ENCODE measurements at regions not wholly inside any gene's neighbourhood (a gene's known extent, or its start where the extent isn't known, plus 50 kb on each side); places are given as distances from the start of the nearest gene placed in this dataset.

GRCh38 chr18:46256078-46256477, 151.9 kb downstream of the HAUS1 start:
- peaks cover 0 to 32% (median 6%) of the 10 kb centered on the region in 4 donors for H3K4me1 ChIP-seq
- H3K36me3 ChIP-seq: peaks cover 0 to 2% (median 0%) of the 10 kb centered on the region in 3 donors
- TF ChIP-seq EP300 (IDR thresholded peaks at IDR 0.05): no peak
- no peak for TF ChIP-seq POLR2A (IDR thresholded peaks at IDR 0.05)
- TF ChIP-seq CTCF (IDR thresholded peaks at IDR 0.05): no peak
- no peak overlapping the region for H3K27ac ChIP-seq
- H3K27me3 ChIP-seq: no peaks in the 10 kb centered on the region
- no peaks in the 10 kb centered on the region for H3K9me3 ChIP-seq
- no peak for DNase-seq (ENCODE audit: low spot score in 2 of 2)
- no peak overlapping the region for H3K4me3 ChIP-seq
- WGBS, 2 donors: 32 to 41% methylated on average over 1 of the region's 1 CpG

- H3K27me3 ChIP-seq: no peaks in the 10 kb centered on the region
- H3K36me3 ChIP-seq: peaks cover 0 to 2% (median 0%) of the 10 kb centered on the region in 3 donors
- H3K9me3 ChIP-seq: no peaks in the 10 kb centered on the region
- no peak for DNase-seq (ENCODE audit: low spot score in 2 of 2)
- H3K4me1 ChIP-seq: peaks cover 0 to 33% (median 5%) of the 10 kb centered on the region in 4 donors
- no peak for TF ChIP-seq POLR2A (IDR thresholded peaks at IDR 0.05)
- TF ChIP-seq CTCF (IDR thresholded peaks at IDR 0.05): no peak
- no peak for TF ChIP-seq EP300 (IDR thresholded peaks at IDR 0.05)
- no peak overlapping the region for H3K4me3 ChIP-seq
- no peak overlapping the region for H3K27ac ChIP-seq
- 59 to 65% methylated on average over 3 of the region's 3 CpGs for WGBS, 2 donors
Measured at GRCh38 chr18:46257366-46257765, 153.2 kb downstream of the HAUS1 start.

GRCh38 chr18:46260016-46260878, 156.1 kb downstream of the HAUS1 start:
- Histone ChIP-seq H3K36me3 (peaks cover 0 to 23% (median 0%) of the 10 kb centered on the region in 3 donors), H3K4me1 (peaks cover 0 to 36% (median 5%) of the 10 kb centered on the region in 4 donors), H3K9me3 (no peaks in the 10 kb centered on the region), H3K27me3 (no peaks in the 10 kb centered on the region), H3K4me3 (no peak overlapping the region), H3K27ac (no peak overlapping the region)
- 69 to 70% methylated on average over 4 of the region's 4 CpGs for WGBS, 2 donors
- TF ChIP-seq CTCF (IDR thresholded peaks at IDR 0.05): no peak
- no peak for TF ChIP-seq POLR2A (IDR thresholded peaks at IDR 0.05)
- no peak for TF ChIP-seq EP300 (IDR thresholded peaks at IDR 0.05)
- DNase-seq (ENCODE audit: low spot score in 2 of 2): no peak

DNA sequence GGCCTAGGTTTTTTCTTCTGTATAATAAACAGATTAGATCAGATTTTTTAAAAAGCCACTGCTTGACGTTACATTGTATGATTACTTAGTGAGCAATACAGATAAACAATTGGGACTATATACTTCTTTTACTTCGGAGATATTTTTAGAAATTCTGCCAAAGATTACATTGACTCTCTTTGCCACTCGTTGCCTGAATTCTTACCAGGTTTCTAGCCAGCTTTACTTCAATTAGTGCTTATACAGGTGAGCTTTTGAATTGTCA, 156.6 kb downstream of the HAUS1 start:
- WGBS, 2 donors: 51 to 53% methylated on average over 3 of the region's 3 CpGs
- Histone ChIP-seq H3K4me3 (no peak overlapping the region), H3K27me3 (no peaks in the 10 kb centered on the region), H3K36me3 (peaks cover 0 to 25% (median 0%) of the 10 kb centered on the region in 3 donors), H3K27ac (no peak overlapping the region), H3K4me1 (peaks cover 0 to 36% (median 5%) of the 10 kb centered on the region in 4 donors), H3K9me3 (no peaks in the 10 kb centered on the region)
- no peak for TF ChIP-seq EP300 (IDR thresholded peaks at IDR 0.05)
- TF ChIP-seq CTCF (IDR thresholded peaks at IDR 0.05): no peak
- TF ChIP-seq POLR2A (IDR thresholded peaks at IDR 0.05): no peak
- DNase-seq (ENCODE audit: low spot score in 2 of 2): no peak

GRCh38 chr18:46261799-46262198, 157.6 kb downstream of the HAUS1 start:
- TF ChIP-seq EP300 (IDR thresholded peaks at IDR 0.05) (no peak), POLR2A (IDR thresholded peaks at IDR 0.05) (no peak), CTCF (IDR thresholded peaks at IDR 0.05) (no peak)
- H3K27ac ChIP-seq: no peak overlapping the region
- peaks cover 0 to 25% (median 0%) of the 10 kb centered on the region in 3 donors for H3K36me3 ChIP-seq
- H3K27me3 ChIP-seq: no peaks in the 10 kb centered on the region
- H3K4me3 ChIP-seq: no peak overlapping the region
- 61 to 71% methylated on average over 1 of the region's 1 CpG for WGBS, 2 donors
- peaks cover 0 to 30% (median 5%) of the 10 kb centered on the region in 4 donors for H3K4me1 ChIP-seq
- DNase-seq (ENCODE audit: low spot score in 2 of 2): no peak
- H3K9me3 ChIP-seq: no peaks in the 10 kb centered on the region

Data from tibial nerve (tissue), 4 donors.